C4-2B (cell line): ENCODE measurements at regions not wholly inside any gene's neighbourhood (a gene's known extent, or its start where the extent isn't known, plus 50 kb on each side); places are given as distances from the start of the nearest gene placed in this dataset.

ENCODE experiments used
- CTCF ChIP-seq: fragments of 450-650 bp; conservative IDR thresholded peaks from 2 replicates; pipeline ENCODE4 v1.5.1; 2017; ENCODE audit warnings: mild to moderate bottlenecking
- ZFX ChIP-seq: fragments of 450-650 bp; IDR thresholded peaks from 2 replicates; pipeline ENCODE4 v1.6.1; 2017

GRCh38 chr20:52405417-52405816 is 213.8 kb upstream of the ZFP64 start:
- no peak for TF ChIP-seq CTCF
- no peak for TF ChIP-seq ZFX
